KBM-7 (cell line): ENCODE measurements at regions not wholly inside any gene's neighbourhood (a gene's known extent, or its start where the extent isn't known, plus 50 kb on each side); places are given as distances from the start of the nearest gene placed in this dataset.

Source experiments
- DNase-seq: peaks from one replicate; pipeline ENCODE4 v3.0.0-alpha.2; 2015
- in situ Hi-C: fragments of 300-500 bp; cut with MboI; formaldehyde crosslinking; loops from 2 replicates; pipeline ENCODE4 v1.14.3; 2020; ENCODE audit warnings: low sequenced_read_pairs, low pct_unique_long_range_greater_than_20kb, mixed read lengths

DNA sequence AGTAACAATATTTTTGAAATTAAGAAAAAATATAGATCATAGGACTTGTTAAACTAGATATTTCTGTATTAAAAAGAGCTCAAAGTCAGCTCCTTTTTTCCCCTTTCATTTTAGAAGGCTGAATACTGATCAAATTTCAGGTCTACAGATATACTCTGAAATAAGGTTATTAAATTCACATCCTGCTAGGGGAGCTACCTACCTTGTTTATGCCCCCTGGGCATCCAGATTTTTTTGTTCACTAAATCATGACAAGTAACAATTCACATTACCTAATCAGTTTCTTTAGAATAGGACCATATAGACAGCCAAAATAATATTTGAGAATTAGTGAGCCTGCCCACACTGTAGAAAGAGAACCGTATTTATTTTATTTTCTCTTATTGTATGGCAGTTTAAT is 276.2 kb downstream of the USP25 start:
- no peak for DNase-seq
- in situ Hi-C loops, result no loop called here

DNA sequence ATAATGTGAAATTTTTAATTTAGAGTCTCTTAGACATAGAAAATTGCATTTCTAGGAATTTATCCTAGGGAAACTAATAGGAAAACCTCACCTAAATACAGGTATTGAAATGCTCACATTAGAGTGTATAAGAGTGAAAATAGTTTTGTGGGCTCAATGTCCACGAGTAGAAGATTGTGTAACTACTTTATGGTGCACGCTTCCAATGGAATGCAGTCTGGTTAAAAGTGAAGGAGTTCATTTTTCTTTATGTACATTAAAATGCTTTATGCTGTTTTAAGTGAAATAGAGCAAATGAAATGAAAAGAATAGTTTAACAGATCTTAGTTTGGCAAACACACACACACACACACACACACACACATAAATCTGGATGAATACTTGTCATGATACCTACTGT is 278.2 kb downstream of the USP25 start:
- in situ Hi-C loops, result no loop called here
- no peak for DNase-seq

DNA sequence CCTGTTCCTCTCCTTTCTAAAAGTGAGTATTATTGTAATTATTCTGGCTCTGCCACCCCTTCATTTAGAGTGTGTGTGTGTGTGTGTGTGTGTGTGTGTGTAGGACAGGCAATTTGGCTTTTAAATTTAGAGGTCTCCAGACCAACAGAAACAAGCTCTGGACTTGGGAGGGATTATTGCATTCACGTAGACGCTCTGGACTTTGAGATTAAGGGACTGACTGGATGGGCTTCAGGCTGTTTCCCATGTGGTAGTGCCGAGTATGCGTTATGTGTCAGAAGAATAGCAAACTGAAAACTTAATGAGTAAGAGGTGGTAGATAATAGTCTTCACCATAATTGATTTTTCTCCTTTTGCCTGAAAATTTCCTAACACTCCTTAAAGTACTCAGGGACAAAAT is 281.9 kb downstream of the USP25 start:
- in situ Hi-C loops, result no loop called here
- DNase-seq, result no peak

DNA sequence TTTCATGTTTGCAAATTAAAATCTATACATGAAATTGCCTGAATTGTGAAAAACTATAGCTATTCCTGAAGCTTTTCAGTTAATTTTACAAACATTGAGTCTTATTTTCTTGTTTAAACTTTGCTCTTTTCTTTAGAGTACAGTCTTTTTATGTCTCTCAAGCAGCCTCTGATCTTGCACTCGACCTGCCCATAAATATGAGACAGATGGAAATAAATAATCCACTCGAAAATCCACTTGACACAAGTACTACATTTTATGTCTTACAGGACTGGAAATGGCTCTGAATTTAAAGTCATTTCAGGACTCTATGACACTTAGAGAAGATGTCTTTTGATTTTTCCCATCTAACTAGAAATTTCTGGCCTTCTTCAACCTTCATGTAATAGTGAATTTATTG is 283.8 kb downstream of the USP25 start:
- in situ Hi-C loops, result no loop called here
- DNase-seq, result no peak

DNA sequence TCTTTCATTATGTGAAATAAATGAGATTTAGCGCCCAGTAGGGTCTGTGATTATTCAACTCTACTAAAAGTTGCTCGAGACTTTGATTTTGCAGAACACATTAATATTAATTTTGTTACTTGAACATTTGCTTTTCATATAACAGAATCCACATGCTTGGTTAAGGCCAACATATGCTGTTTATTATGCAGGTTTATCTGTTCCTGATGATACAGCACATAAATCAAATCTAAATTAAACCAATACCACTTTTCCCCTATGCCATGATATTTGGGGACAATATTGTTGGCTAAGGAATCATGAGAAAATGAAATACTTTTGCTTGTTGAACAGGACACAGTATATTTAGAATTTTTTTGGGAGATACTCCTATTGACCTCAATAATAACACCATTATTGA is 291.1 kb downstream of the USP25 start:
- in situ Hi-C loops, result no loop called here

DNA sequence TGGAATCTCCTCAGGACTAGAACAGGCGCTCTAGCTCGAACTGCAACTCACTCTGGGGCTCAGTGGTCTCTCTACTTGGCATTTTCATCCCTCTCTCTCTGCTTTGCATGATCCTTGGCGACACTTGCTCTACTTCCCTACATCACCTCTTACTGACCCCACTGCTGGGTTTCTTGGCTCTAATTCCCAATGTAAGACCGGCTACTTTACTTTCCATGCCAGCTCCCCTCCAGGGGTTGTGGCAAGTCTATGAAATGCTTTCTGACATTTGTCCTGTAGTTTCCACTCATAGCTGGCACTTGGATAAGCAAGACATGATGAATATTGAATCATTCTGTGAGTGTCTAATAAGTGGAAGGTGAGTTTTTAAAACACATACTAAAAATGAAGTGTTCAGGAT is 292.3 kb downstream of the USP25 start:
- DNase-seq, result no peak
- in situ Hi-C loops, result no loop called here

More for the DNA sequence above, 291.1 kb downstream of the USP25 start:
- no peak for DNase-seq

DNA sequence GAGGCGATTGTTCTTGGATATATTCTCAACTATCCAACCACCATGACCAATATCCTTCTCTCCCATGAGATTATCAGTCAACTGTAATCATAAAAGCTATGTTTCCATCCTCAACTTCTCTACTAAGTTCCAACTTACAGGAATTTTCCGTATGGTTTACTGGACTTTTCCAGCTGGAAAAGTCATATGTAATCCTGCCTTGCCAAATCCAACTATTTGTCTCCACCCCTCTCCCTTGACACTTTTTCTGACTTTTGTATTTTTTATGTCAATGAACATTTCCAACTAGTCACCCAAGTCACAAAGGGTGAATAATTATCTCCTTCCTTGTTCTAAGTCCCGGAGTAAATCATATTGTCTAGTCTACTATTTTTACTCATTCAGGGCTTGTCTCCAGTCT is 293.1 kb downstream of the USP25 start:
- DNase-seq, result no peak
- in situ Hi-C loops, result no loop called here

DNA sequence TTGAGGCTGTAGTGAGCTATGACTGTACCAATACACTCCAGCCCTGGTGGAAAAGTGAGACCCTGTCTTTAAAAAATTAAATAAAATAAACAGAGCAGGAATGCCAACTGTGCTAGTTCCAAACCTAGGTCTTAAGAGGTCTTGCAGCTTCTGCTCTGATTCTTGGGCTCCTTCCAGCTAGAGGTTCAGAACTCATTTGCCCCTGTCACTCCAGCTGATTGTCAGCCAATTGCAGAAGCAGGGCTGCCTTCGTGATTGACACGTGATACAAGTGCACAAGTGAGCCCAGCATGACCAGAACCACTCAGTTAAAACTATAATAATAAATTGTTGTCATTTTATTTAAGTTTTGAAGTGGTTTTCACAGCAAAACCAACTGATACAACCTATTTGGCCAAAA is 298.4 kb downstream of the USP25 start:
- DNase-seq, result no peak
- in situ Hi-C loops, result no loop called here

DNA sequence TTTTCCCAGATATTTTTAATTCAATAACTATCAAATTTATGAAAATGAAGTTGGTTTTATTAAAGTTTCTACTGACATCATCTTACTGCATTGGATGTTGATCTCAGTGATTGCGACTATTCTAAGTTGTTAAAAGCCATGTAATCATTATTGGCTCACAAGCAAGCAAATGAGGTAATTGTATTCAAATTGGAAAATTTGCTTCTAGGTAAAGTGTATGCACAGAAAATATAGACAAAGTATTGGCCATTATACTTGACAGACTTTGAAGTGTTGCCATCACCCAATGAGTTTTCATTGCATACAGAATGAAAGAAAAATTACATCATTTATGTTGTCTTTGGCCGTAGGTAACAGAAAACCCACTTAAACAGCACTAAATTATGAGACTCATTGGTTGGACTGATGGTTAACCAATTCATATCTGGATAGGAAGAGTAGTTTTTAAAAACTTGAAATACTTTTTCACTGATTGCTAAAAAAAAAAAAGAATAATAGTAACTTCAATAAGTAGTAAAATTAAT is 299.2 kb downstream of the USP25 start:
- DNase-seq, result no peak
- in situ Hi-C loops, result no loop called here

DNA sequence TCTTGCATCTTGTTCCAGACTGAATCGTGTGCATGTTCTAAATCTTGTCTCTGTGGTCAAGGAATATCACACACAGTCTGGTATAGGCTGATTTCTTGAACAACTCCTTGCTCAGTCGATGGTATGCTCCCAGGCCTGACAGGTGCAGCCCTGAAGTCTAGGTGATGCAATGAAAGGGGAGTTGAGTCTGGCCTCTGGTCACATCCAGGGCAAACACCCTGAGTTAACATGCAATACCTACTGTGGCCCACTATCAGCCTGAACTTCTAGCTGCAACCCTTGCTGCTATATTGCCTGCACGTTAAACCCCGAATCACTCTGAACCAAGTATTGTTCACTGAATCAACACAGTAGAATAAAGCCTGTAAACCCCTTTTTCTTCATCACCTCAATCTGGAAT is 303.4 kb downstream of the USP25 start:
- in situ Hi-C loops, result no loop called here

DNA sequence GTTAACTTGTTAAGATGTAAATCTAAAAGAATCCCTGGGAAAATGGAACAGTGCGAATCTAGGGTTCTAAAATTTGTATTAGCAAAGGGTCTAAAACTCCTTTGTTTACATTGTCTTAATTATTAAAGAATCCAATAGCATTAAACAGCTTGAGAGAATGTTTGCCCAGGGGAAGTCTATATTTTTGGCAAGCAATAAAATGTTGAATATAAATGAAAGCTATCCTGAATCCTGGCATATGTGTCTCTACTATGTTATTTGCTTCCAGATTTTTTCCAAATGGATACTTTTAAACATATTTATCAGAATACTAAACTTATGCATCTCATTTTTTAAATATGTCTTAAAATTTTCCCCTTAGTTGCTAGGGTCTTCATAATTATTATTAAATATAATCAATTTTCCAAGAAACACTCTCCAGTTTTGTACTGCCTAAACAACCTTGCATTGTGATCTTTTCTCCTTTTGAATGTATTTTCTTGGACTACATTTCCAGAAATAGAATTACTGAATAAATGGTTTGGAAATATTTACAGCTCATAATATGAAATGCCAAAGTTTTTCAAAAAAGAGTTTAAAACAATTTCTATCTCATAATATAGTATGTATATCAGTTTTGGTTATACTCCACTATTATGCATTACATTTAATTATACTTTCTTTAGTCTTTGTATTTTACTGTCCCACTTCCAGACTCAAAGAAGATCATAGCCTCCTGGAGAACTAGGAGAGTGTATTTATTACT is 304.8 kb downstream of the USP25 start:
- in situ Hi-C loops, result no loop called here
- no peak for DNase-seq

More for the DNA sequence above, 303.4 kb downstream of the USP25 start:
- no peak for DNase-seq

DNA sequence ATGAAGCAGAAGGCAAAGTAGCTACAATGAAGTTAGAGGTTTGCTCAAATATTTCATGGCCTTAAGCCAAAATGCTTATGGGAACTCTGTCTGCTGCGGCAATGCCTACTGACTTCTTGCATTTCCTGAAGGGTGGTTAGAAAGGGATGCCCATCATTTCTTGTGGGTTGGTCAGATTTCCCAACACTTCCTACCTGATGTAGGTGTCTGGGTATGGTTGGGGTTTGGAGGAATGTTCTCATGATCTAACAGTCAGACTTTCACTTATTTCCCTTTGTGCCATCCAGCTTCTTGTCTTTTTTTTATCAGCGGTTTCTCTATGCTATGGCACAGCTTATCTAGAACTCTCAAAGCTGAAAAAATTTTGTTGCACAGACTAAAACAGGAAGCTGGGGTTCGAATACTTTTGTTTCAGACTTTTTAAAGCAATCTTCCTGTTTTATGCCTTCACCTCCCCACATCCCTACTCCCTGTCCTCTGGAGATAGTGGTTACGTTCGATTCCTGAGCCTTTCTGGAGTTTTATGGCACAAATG is 307.7 kb downstream of the USP25 start:
- in situ Hi-C loops, result no loop called here
- DNase-seq, result peak; percentile 73

DNA sequence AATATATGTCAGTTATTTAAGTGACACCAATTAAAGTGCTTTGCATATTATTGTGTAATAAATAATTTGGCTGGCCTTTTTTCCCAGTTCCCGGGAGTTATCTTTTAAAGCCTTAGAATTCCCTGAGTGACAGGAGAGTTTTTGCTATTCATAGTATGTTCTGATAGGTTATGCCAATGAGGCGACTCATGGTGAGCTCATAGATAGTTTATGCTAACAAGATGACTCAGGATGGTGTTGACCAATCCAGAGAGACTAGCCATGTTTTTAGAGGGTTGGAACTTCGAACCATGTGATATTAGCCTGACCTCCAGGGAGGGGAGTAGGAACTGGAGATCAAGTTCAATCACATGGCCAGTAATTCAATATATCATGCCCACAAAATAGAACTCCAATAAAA is 310.8 kb downstream of the USP25 start:
- no peak for DNase-seq
- in situ Hi-C loops, result no loop called here

DNA sequence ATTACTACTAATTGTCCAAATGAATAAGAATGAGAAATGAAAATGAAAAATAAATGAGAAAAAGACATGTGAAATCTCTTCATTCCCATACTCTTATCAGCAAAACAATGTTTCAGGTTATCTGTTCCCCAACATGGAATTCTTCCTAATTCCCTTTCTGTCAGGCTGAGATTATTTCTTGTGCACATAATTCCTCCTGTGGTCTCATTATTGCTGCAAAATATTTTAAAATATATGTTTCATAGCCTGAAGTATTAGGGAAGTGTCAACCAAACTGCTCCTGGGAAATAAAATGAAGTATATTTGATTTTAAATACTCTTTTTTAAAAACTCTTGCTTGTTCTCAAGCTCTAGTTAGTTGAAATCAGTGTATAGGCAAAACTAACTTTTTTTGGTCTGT is 314.9 kb downstream of the USP25 start:
- no peak for DNase-seq
- in situ Hi-C loops, result no loop called here

DNA sequence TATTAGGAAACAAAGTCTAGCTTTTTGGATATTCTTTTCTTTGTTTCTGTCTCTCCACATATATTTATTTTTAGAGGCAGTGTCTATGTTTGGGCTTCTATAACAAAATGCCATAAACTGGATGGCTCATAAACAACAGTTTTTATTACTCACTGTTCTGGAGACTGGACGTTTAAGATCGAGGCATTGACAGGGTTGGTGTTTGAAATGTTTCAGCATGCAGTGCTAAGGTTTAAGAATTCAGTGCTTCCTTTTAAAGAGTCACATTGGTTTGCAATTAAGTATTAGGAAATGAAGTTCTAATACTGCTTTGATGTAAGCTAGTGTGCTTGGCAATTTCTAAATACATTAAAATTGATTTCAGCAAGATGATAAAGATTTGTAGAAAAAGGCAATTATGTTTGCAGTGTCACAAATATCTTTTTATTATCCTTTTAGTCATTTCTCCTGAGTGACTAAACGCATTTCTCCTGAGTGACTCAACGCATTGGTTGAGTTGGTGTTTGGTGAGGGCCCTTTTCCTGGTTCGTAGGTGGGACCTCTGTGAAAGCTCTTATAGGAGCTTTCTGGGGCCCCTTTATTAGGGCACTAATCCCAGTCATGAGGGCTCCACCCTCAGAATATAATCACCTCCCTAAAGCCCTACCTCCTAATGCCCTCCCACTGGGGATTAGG is 317.0 kb downstream of the USP25 start:
- DNase-seq, result no peak
- in situ Hi-C loops, result no loop called here

DNA sequence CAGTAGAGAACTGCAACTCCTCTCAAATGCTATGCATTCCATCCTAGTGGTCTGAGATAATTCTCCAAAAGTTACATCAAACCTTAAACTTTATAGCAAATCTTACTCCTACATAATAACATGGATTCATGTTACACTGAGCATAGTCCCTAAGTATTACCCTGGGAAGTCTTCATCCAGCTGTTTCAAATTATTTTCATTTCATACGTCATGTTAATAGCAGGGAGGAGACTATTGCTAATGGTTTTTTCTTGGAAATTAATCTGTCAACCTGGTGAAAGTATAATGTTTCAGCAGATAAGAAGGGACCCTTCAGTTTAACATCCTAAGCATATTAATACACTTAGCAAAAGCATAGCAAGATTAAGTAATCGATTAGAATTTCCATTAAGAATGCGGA is 318.1 kb downstream of the USP25 start:
- in situ Hi-C loops, result no loop called here
- DNase-seq, result no peak

DNA sequence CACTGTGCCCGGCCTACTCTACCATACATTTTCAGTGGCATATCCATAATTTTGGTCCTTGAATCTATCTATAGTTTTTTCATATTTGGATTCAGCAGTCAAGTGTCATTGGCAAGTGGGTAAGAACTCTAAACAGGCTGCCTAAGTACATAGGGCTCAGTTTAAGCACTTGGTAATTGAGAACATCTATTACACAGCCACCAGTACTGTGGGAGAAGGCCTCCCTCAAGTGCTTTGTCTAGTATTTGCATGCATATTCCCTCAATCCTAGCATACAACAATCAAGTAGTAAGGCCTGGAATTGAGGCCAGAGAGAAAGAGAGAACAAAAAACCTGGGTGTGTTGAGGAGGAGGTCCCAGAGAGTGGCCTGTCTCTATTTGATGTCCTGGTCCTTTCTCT is 325.2 kb downstream of the USP25 start:
- in situ Hi-C loops, result no loop called here
- no peak for DNase-seq

DNA sequence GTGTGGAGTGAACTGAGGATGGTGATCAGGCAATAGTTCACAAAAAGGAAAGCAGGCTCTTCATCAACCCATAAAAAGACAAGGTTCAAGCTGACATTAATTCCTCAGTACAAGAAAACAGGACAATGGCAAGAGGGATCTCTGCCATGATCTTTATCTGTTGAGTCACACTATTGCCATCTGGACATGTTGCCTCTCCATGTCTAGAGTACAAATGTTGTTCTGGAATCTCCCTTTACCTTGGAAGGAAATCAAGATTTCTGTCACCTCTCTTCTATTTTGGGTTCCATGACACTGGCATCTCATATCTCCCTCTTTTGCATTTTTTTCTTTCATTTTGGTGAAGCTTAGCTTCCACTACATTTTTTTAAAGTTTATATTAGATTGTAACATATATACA is 329.1 kb downstream of the USP25 start:
- DNase-seq, result no peak
- in situ Hi-C loops, result no loop called here

DNA sequence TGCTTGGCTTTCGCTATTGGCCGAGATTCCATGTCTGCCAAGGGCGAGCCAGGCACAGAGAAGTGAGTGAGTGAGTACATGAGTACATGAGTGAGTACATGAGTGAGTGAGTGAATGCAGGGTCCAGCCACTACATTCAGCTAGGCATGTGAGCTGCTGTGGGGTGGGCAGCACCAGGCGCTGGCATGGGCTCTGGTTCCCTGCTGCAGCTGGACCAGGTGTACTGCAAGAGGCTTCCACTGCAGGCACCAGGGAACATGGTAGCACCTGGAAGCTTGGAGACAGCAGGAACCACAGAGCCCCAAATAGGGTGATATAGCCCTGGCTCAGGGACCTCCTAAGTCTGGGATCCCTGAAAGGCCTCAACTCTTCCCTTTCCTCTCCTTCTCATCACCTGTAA is 330.2 kb downstream of the USP25 start:
- in situ Hi-C loops, result no loop called here
- DNase-seq, result no peak

DNA sequence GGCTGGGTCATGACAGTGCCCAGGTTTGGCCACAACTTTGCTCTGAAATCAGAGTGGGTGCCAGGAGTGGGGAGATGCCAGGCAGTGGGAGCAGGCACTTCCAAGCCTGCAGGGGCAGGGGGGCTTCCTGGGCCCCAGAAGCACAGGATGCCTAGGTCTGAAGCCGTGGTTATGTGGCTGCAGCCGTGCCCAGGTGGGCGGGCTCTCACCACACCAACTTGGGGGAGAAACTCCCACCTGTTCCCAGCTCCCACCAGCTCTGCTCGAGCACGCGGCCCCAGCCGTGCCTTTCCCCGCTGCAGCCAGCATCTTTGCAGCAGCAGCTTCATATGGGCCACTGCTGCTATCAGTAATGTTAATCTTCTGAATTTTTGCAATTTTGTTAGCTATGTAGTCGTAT is 331.4 kb downstream of the USP25 start:
- in situ Hi-C loops, result no loop called here
- DNase-seq, result no peak
